ENCODE measurements at regions not wholly inside any gene's neighbourhood (a gene's known extent, or its start where the extent isn't known, plus 50 kb on each side); places are given as distances from the start of the nearest gene placed in this dataset.
"Not testable (repeated sequence)": the region's sequence is repeated elsewhere in the genome, so short reads cannot be mapped to it uniquely, and the experiment has no call there.

DNA sequence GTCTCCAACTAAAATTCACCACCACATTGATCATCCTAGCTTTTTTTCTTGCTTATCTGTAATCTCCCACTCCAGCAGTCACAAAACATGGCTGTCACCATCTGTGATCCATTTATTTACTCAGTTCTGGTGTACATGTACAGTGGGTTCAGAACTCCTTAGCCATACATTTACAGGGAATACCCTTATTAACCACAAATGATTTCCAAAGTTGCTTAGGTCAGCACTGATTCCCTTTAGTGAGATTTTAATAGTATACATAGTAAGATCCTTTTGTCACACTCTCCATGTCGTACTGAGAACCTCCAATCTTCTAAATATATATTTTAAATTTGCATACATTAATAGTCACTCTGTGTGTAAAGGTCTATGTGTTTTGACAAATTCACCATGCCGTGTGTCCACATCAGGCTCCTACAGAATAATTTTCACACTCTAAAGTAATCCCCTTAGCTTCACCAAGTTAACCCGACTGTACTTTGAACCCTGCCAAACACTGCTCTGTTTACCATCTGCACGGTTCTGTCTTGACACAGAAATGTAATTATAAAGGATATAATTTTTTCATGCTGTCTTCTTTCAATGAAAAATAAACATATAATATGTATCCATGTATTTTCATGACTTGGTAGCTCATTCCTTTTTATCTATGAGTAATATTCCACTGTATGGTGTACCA lies 473.6 kb upstream of the ZP4 start:
- Mint-ChIP-seq H3K4me1 (no peaks in the 10 kb centered on the region), H3K9me3 (peaks cover 7% of the 10 kb centered on the region), H3K27me3 (no peaks in the 10 kb centered on the region), H3K4me3 (no peak overlapping the region), H3K27ac (no peak overlapping the region), H3K36me3 (no peaks in the 10 kb centered on the region)

DNA sequence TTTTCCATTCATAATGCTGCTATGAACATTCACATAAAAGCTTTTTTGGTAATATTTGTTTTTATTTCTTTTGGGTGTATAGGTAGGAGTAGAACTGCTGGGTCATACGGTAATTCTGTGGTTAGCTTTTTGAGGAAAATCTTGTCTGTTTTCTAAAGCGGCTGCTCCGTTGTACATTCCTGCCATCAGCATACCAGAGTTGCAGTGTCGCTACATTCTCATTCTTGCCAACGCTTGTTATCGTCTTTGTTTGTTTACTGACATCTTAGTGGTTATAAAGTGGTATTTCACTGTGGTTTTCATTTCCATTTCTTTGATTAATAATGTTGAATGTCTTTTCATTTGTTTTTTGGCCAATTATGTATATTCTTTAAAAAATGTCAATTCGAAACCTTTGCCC lies 469.8 kb upstream of the ZP4 start:
- Mint-ChIP-seq H3K4me1 (no peaks in the 10 kb centered on the region), H3K36me3 (no peaks in the 10 kb centered on the region), H3K9me3 (peaks cover 7% of the 10 kb centered on the region), H3K27me3 (no peaks in the 10 kb centered on the region), H3K4me3 (no peak overlapping the region), H3K27ac (no peak overlapping the region)

DNA sequence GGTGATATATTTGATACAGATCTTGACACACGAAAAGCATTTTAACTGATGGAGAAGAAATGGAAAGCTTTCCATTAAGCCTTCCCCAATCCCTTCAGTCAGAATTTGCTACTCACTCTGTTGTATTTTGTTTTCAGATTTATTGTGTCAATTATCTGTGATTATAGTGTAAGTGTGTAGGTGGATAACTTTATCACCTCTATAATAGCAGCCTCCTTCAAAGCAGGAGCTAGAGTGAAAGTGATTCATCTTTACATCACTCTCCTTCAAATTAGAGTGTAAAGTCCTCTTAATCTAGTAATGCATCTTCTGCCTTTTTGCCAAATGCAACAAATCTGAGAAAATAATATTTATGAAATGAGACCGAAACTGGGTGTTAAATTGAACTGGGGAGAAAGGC lies 459.7 kb upstream of the ZP4 start:
- no peak overlapping the region for H3K4me3 Mint-ChIP-seq
- H3K27me3 Mint-ChIP-seq: no peaks in the 10 kb centered on the region
- no peaks in the 10 kb centered on the region for H3K36me3 Mint-ChIP-seq
- H3K9me3 Mint-ChIP-seq: peaks cover 9% of the 10 kb centered on the region
- no peak overlapping the region for H3K27ac Mint-ChIP-seq
- no peaks in the 10 kb centered on the region for H3K4me1 Mint-ChIP-seq

DNA sequence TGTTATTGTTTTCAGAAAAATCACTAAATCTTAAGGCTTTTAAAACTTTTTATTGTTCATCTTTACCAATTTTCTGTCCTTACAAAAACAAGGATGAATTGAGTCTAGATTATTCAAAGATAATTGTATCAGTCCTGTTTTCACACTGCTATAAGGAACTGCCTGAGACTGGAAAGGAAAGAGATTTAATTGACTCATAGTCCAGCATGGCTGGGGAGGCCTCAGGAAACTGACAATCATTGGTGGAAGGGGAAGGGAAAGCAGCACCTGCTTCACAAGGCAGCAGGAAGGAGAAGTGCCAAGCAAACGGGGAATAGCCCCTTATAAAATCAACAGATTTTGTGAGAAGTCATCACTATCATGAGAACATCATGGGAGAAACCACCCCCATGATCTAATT lies 455.6 kb upstream of the ZP4 start:
- H3K36me3 Mint-ChIP-seq: no peaks in the 10 kb centered on the region
- H3K27me3 Mint-ChIP-seq: no peaks in the 10 kb centered on the region
- no peak overlapping the region for H3K27ac Mint-ChIP-seq
- no peaks in the 10 kb centered on the region for H3K4me1 Mint-ChIP-seq
- no peak overlapping the region for H3K4me3 Mint-ChIP-seq
- peaks cover 14% of the 10 kb centered on the region for H3K9me3 Mint-ChIP-seq

DNA sequence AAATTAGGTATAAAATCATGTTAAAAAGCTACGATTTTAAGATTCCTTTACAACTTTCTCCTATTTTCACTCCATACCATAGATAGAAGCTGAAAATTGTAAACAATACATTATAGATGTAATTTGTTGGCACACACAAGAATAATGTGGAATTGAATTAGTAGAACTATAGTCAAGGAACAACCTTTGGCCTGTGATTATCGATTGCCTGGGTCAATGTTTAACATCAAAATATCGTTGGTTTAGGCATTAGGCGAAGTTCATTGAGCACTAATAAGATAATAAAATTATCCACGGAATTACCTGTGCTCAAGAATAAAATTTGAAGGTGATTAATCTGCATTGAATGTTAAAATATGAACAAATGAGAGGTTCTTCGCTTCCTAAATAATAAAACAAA lies 455.1 kb upstream of the ZP4 start:
- H3K9me3 Mint-ChIP-seq: peaks cover 11% of the 10 kb centered on the region
- H3K36me3 Mint-ChIP-seq: no peaks in the 10 kb centered on the region
- H3K27ac Mint-ChIP-seq: no peak overlapping the region
- no peaks in the 10 kb centered on the region for H3K27me3 Mint-ChIP-seq
- no peak overlapping the region for H3K4me3 Mint-ChIP-seq
- no peaks in the 10 kb centered on the region for H3K4me1 Mint-ChIP-seq

DNA sequence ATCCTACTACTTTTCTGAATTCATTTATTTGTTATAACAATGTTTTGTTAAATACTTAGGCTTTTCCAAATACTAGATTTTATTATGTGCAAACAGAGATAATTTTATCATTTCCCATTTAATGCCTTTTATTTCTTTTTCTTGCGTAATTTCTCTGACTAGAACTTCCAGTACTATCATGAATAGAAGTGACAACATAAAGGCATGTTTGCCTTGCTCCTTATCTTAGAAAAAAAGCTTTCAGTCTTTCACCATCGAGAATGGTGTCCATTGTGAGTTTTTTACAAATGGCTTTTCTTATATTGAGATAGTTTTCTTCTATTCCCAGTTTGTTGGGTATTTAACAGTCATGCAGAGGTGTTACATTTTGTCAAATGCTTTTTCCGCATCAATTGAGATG lies 453.1 kb upstream of the ZP4 start:
- no peak overlapping the region for H3K27ac Mint-ChIP-seq

DNA sequence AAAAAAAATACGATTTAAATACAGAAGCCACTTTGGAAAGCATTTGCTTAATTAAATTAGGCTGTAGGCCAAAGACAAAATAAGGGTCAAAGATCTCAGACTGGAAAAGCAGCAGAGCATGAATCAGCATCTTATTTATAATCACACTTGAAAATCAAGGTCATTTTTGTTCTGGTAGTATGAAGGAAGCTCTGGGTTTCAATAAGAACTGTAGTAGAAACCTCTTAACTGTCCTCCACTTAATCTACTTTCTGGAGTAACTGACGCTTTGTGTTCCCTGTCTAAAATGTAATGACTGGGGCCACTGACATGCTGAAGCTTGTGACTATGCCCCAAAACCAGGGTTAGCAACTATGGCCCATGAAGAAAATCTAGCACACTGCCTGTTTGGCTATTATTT lies 450.7 kb upstream of the ZP4 start:
- no peak overlapping the region for H3K4me3 Mint-ChIP-seq
- peaks cover 29% of the 10 kb centered on the region for H3K9me3 Mint-ChIP-seq
- H3K36me3 Mint-ChIP-seq: no peaks in the 10 kb centered on the region
- H3K27me3 Mint-ChIP-seq: no peaks in the 10 kb centered on the region
- no peak overlapping the region for H3K27ac Mint-ChIP-seq
- no peaks in the 10 kb centered on the region for H3K4me1 Mint-ChIP-seq

More for the DNA sequence above, 453.1 kb upstream of the ZP4 start:
- no peaks in the 10 kb centered on the region for H3K4me1 Mint-ChIP-seq
- H3K4me3 Mint-ChIP-seq: no peak overlapping the region
- H3K36me3 Mint-ChIP-seq: no peaks in the 10 kb centered on the region
- no peaks in the 10 kb centered on the region for H3K27me3 Mint-ChIP-seq
- H3K9me3 Mint-ChIP-seq: peaks cover 19% of the 10 kb centered on the region

DNA sequence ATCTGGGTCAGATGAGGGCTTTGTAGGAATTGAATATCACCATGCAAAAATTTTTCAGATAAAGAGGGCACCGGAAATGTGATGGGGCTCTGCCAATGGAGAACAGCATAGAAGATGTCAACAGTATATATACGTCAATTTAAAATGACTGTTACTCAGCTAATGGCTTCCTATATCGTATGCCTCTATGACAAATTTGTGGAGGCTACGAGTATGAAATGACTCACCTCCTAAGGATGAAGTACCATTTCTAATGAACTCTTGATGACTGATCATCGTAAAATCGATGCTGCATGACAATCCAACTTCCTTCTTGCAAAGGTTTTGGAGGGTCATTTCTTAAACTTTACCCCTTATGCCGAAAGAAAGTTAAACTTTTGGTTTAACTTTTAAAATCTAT lies 450.3 kb upstream of the ZP4 start:
- H3K36me3 Mint-ChIP-seq: no peaks in the 10 kb centered on the region
- no peaks in the 10 kb centered on the region for H3K4me1 Mint-ChIP-seq
- H3K27ac Mint-ChIP-seq: no peak overlapping the region
- no peaks in the 10 kb centered on the region for H3K27me3 Mint-ChIP-seq
- no peak overlapping the region for H3K4me3 Mint-ChIP-seq
- H3K9me3 Mint-ChIP-seq: peaks cover 30% of the 10 kb centered on the region

DNA sequence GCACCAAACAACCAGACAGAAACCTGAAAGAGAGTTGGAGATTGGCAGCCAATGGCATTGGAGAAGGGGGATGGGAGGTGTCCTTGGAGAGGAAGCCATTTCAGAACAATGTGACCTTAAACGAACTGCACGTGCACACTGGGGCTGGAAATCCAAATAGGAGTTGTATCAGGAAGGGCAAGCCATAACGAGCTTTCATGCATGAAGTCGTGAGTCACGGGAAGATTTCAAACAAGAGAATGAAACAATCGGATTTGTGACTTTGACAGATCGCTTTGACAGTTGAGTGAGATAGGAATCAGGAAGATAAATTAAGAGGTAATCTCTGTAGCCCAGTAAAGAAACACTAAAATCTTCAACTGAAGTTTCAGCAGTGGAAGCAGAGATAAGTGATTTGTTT lies 445.8 kb upstream of the ZP4 start:
- Mint-ChIP-seq H3K4me3 (no peak overlapping the region), H3K27me3 (no peaks in the 10 kb centered on the region), H3K36me3 (no peaks in the 10 kb centered on the region), H3K27ac (no peak overlapping the region), H3K9me3 (peaks cover 27% of the 10 kb centered on the region), H3K4me1 (no peaks in the 10 kb centered on the region)

DNA sequence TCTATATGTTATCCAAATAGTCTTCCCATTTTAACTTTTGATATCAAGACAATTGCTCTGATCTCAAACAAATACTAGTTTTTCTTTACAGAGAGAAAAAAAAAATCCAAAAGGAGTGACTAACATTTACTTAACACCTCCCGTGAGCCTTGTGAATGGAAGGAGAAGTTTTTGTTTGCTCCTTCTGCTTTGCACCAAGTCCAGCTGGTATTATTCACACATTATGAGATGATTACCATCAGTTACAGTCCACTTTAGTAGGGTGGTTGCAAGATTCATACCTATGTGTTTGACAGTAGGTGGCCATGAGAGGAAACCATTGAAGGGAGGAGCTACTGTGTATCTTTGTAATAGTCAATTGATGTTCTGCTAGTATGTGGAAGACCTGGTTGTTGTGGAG lies 443.4 kb upstream of the ZP4 start:
- H3K9me3 Mint-ChIP-seq: peaks cover 27% of the 10 kb centered on the region
- H3K36me3 Mint-ChIP-seq: no peaks in the 10 kb centered on the region
- H3K27me3 Mint-ChIP-seq: no peaks in the 10 kb centered on the region
- H3K4me3 Mint-ChIP-seq: no peak overlapping the region
- H3K27ac Mint-ChIP-seq: no peak overlapping the region
- H3K4me1 Mint-ChIP-seq: no peaks in the 10 kb centered on the region

DNA sequence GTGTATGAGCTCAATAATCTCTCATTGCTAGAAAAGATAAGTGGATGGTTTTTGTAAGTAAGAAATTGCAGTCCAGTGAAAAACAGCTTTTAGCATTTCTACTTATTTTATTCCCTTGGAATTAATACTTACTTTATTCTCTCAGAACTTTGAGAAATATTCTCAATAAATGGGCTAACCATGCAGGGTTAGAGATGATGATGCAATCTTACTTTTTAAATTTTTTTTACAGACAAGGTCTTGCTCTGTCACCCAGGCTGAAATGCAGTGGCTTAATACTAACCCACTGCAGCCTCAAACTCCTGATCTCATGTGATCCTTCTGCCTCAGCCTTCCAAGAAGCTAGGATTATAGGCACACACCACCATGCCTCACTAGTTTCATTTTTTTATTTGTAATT lies 440.8 kb upstream of the ZP4 start:
- no peaks in the 10 kb centered on the region for H3K36me3 Mint-ChIP-seq
- H3K4me1 Mint-ChIP-seq: no peaks in the 10 kb centered on the region
- H3K27ac Mint-ChIP-seq: no peak overlapping the region
- no peaks in the 10 kb centered on the region for H3K27me3 Mint-ChIP-seq
- peaks cover 19% of the 10 kb centered on the region for H3K9me3 Mint-ChIP-seq
- H3K4me3 Mint-ChIP-seq: no peak overlapping the region

DNA sequence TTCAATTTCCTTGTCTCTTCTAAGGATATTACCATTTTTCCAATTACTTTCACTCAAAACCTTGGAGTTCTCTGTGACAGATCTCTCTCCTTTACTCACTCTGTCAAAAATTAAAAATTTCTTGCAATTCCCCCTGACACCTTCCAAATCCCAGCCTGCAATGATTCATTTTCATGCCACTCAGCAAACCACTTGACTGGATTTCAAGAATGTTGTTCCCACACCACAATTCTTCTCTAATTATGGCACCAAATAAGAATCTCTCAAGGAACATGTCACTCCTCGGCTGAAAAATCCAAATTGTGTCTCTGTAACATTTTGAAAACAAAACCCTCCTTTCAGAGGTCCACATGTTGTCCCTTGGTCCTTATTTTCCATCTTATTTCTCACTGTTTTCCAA lies 438.9 kb upstream of the ZP4 start:
- no peaks in the 10 kb centered on the region for H3K36me3 Mint-ChIP-seq

DNA sequence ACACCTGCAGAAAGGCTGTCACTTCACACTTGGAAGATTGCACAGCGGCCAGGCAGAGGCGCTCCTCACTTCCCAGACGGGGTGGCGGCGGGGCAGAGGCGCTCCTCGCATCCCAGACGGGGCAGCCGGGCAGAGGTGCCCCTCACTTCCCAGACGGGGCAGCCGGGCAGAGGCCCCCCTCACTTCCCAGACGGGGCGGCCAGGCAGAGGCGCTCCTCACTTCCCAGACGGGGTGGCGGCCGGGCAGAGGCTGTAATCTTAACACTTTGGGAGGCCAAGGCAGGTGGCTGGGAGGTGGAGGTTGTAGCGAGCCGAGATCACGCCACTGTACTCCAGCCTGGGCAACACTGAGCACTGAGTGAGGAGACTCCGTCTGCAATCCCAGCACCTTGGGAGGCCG lies 436.3 kb upstream of the ZP4 start:
- not testable (repeated sequence) for H3K27me3 Mint-ChIP-seq, H3K27ac Mint-ChIP-seq, H3K4me1 Mint-ChIP-seq, H3K36me3 Mint-ChIP-seq, H3K4me3 Mint-ChIP-seq
- peaks cover 17% of the 10 kb centered on the region for H3K9me3 Mint-ChIP-seq

More for the DNA sequence above, 438.9 kb upstream of the ZP4 start:
- H3K27ac Mint-ChIP-seq: no peak overlapping the region
- H3K4me1 Mint-ChIP-seq: no peaks in the 10 kb centered on the region
- peaks cover 21% of the 10 kb centered on the region for H3K9me3 Mint-ChIP-seq
- H3K27me3 Mint-ChIP-seq: no peaks in the 10 kb centered on the region
- H3K4me3 Mint-ChIP-seq: no peak overlapping the region

DNA sequence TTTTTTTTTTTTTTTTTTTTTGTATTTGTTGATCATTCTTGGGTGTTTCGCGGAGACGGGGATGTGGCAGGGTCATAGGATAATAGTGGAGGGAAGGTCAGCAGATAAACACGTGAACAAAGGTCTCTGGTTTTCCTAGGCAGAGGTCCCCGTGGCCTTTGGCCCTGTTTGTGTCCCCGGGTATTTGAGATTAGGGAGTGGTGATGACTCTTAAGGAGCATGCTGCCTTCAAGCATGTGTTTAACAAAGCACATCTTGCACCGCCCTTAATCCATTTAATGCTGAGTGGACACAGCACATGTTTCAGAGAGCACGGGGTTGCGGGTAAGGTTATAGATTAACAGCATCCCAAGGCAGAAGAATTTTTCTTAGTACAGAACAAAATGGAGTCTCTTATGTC lies 435.8 kb upstream of the ZP4 start:
- peaks cover 17% of the 10 kb centered on the region for H3K9me3 Mint-ChIP-seq
- not testable (repeated sequence) for H3K4me3 Mint-ChIP-seq, H3K27me3 Mint-ChIP-seq, H3K36me3 Mint-ChIP-seq, H3K27ac Mint-ChIP-seq, H3K4me1 Mint-ChIP-seq

DNA sequence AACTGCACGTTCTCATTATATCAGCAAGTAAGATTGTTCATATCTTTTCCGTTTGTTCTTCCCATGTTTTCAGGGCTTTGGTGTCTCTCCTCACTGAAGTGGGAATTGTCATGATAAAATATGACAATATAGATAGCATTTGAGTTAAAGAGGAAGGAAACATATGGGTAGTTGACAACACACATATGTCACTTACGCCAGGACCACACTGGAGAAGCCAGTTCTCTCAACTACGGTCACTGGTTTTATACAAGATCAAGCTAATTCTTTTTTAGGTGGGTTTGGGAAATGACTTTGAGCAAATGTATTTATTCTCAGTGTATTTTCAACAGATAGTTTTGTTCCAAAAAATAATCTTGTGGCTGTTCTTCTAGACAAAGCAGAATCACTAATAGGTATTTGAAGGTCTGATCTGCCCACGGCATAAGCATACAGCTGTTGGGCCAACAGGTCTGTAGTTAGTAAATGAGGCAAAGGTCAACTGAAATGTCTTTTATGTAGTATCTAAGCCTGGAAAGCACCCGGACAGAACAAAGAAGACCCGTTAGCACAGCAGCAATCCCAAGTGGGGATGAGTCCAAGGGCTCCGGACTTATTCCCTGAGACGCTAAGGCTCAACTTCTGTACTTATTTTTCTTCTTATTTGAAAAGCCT lies 433.6 kb upstream of the ZP4 start:
- no peak overlapping the region for H3K4me3 Mint-ChIP-seq
- no peak overlapping the region for H3K27ac Mint-ChIP-seq
- H3K4me1 Mint-ChIP-seq: no peaks in the 10 kb centered on the region
- no peaks in the 10 kb centered on the region for H3K27me3 Mint-ChIP-seq
- H3K36me3 Mint-ChIP-seq: no peaks in the 10 kb centered on the region
- H3K9me3 Mint-ChIP-seq: peaks cover 6% of the 10 kb centered on the region

DNA sequence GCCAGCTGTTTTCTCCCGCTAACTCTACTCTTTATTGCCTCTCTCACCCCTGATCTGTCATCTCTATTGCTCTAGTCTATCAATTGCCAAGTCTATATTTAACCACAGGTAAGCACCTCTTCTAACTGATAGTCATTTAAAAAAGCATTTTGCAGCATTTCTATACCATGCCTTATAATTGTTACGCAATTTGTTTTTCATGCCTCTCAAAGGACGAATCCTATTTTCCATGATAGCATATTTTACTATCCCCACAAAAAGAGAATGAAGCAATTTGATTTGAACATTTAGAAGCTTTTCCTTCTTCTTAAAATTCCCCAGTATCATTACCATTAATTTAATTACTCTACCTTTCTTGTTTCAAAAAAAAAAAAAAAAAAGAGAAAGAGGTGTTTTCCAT lies 432.8 kb upstream of the ZP4 start:
- H3K27me3 Mint-ChIP-seq: no peaks in the 10 kb centered on the region
- H3K9me3 Mint-ChIP-seq: peaks cover 6% of the 10 kb centered on the region

DNA sequence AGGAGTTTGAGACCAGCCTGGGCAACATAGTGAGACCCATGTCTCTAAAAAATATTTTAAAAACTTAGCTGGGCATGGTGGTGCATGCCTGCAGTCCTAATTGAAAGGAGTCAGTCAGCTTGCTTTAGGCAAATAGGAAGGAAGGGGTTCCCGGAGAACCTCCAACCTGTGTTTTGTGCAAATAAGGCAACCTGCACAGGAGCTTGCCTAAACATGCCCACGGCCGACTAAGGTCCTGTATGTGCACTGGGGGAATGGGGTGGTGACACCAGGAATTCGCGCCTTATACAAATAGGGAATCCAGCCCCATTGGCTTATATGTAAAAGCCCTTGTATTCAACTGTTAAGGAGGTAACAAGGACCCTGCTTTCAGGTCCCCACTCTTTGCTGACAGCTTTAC lies 429.2 kb upstream of the ZP4 start:
- Mint-ChIP-seq H3K36me3 (no peaks in the 10 kb centered on the region), H3K4me3 (no peak overlapping the region)

More for the DNA sequence above, 432.8 kb upstream of the ZP4 start:
- H3K27ac Mint-ChIP-seq: no peak overlapping the region
- no peaks in the 10 kb centered on the region for H3K36me3 Mint-ChIP-seq
- no peaks in the 10 kb centered on the region for H3K4me1 Mint-ChIP-seq
- no peak overlapping the region for H3K4me3 Mint-ChIP-seq

More for the DNA sequence above, 429.2 kb upstream of the ZP4 start:
- Mint-ChIP-seq H3K27me3 (no peaks in the 10 kb centered on the region), H3K27ac (no peak overlapping the region), H3K9me3 (peaks cover 5% of the 10 kb centered on the region), H3K4me1 (no peaks in the 10 kb centered on the region)
